Peyer's patch (tissue), 4 donors: ENCODE measurements at regions not wholly inside any gene's neighbourhood (a gene's known extent, or its start where the extent isn't known, plus 50 kb on each side); places are given as distances from the start of the nearest gene placed in this dataset.

Source experiments
- CTCF ChIP-seq, 6 experiments: fragments of 450-650 bp in 4 of 6; fragments of 200-600 bp in 2 of 6; sonication (generic) in 1 of 6; IDR thresholded peaks; one replicate each; pipeline ENCODE4 v1.5.1; 2017 to 2019; ENCODE audit warnings: antibody characterized with exemption in 6 of 6, mild to moderate bottlenecking in 3 of 6, moderate library complexity in 1 of 6
- POLR2A ChIP-seq, 2 donors: fragments of 450-650 bp; IDR thresholded peaks; one replicate each; pipeline ENCODE4 v1.5.1; 2017; ENCODE audit warnings: antibody characterized with exemption in 2 of 2, mild to moderate bottlenecking in 2 of 2, moderate library complexity in 2 of 2

- TF ChIP-seq POLR2A (IDR thresholded peaks at IDR 0.05) (no peak), CTCF (IDR thresholded peaks at IDR 0.05) (no peak)
These were observed 104.3 kb upstream of the CDC42BPA start for GRCh38 chr1:227422581-227422980.
